ENCODE measurements at regions not wholly inside any gene's neighbourhood (a gene's known extent, or its start where the extent isn't known, plus 50 kb on each side); places are given as distances from the start of the nearest gene placed in this dataset.
"Not testable (repeated sequence)": the region's sequence is repeated elsewhere in the genome, so short reads cannot be mapped to it uniquely, and the experiment has no call there.

DNA sequence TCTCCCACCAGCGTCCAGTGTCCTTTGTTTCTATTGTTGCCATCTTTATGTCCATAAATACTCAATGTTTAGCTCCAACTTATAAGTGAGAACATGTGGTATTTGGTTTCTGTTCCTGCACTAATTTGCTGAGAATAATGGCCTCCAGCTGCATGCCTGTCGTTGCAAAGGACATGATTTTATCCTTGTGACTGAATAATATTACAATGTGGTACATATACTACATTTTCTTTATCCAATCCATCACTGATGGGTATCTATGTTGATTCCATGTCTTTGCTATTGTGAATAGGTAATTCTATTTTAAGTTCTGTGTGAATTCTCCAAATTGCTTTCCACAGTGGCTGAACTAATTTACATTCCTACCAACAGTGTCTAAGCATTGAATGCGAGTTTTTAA, 578.6 kb upstream of the CA10 start:
- DNase-seq (ENCODE audit: low spot score) = no peak

DNA sequence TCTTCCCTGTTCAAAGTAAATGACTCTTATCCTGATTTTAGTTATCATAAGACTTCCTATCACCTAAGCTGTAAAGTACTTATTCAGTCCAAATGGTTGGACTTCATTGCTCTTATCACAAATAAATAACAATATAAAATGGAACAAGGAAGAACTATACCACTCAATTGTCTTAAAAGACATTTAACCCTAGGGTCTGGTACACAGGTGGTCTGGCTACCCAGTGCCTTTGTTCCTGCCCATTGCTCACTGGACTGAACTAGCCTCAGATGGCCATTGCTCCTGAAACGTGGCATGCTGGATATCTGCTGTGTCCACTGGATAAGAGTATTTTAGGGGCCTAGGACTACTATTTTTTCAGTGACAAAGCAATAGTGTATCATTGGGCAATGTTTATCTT, 574.3 kb upstream of the CA10 start:
- no peak for DNase-seq (ENCODE audit: low spot score)

DNA sequence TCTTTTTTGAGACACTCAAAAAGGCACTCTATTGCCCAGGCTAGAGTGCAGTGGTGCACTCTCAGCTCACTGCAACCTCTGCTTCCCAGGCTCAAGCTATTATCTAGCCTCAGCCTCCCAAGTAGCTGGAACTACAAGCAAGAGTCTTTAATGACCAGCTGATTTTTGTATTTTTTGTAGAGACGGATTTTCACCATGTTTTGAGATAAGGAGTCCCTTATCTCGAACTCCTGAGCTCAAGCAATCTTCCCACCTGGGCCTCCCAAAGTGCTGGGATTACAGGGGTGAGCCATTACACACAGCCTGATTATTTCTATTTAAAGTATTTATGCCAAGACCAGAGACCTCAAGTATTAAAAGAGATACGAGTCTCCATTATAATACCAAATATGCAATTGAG, 566.1 kb upstream of the CA10 start:
- no peak for DNase-seq (ENCODE audit: low spot score)

DNA sequence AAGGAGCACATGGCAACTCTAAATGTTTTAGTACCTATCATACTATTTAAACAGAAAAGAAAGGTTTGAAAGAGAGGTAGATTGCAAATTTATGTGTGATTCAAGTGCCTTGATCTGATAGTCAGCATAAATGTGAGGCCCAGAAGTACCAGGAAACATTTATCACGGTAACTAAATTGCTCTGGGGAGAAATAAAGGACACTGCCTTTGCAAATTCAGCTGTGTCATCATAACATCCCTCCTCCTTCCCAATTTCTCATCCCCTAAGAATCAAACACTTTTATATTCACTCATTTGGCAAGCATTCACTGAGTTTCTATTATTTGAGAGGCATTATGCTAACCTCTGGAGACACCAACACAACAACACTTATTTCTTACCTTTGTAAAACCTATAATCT, 563.4 kb upstream of the CA10 start:
- no peak for DNase-seq (ENCODE audit: low spot score)

DNA sequence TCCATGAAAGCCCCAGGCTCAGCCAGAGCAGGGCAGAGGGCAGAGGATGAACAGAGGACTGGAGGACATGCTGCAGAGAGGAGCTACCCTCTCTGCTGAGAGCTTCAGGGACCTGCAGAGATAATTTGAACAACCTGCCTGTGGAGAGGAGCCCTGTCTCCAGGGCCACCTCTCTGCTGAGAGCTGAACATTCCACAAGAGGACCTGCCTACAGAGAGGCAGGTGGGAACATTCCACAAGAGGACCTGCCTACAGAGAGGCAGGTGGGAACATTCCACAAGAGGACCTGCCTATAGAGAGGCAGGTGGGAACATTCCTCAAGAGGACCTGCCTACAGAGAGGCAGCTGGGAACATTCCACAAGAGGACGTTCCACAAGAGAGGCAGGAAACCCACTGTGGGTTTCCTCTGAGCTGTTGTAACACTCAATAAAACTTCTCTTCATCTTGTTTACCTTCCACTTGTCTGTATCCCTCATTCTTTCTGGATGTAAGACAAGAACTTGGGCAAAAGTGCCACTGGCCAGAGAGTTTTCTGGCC, 551.9 kb upstream of the CA10 start:
- DNase-seq (ENCODE audit: low spot score) = no peak

DNA sequence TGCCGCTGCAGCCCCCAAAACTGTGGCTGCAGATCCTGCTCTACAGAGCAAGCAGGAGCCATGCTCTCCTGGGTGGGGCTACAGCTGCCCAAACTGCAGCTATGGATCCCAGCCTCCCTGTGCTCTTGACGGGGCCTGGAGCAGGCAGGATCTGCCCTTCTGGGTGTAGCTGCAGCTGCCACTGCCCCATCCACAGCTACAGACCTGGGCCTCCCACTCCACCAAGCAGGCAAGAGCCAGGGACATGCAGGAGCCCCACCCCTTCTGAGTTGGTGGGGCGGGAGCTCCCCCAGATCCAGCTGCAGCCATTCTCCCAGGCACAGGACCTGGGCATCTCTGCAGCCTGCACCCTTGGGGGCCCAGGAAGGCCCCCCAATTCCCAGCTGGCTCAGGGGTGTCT, 551.2 kb upstream of the CA10 start:
- no peak for DNase-seq (ENCODE audit: low spot score)

DNA sequence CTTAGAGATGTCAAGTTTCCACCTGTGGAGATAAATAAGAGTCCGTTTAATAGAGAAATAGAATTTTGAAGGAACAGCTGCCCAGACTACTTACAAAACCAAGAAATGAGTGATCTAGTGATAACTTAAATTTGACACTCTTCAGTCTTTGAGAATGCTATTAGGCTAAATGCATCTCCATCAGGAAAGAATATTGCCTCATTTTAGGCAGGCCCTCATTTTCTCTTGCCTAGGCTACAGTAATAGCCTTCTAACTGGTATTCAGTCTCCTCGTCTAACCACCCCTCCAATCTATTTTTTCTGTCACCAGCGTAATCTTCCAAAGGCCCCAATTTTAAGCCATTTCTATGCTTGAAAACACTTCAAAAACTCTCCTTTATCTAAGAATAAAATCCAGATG, 537.8 kb upstream of the CA10 start:
- no peak for DNase-seq (ENCODE audit: low spot score)

DNA sequence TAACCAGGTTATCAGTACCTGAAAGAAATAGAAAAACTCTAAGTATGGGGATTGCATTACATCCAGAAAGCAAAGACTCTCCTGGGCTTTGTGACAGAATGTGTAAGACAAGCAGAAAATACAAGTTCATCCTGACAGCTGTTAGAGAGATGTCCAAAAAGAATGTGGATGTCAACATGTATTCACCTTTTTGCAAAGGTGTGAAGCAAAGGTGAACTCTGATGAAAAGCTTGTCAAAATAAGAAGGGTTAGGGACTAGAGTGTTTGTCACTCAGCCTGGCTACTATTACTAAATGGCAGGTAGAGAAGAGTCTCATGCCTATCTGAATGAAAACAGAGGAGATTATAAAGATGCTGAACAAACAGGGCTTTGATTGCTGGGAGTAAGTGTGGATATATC, 527.6 kb upstream of the CA10 start:
- no peak for DNase-seq (ENCODE audit: low spot score)

DNA sequence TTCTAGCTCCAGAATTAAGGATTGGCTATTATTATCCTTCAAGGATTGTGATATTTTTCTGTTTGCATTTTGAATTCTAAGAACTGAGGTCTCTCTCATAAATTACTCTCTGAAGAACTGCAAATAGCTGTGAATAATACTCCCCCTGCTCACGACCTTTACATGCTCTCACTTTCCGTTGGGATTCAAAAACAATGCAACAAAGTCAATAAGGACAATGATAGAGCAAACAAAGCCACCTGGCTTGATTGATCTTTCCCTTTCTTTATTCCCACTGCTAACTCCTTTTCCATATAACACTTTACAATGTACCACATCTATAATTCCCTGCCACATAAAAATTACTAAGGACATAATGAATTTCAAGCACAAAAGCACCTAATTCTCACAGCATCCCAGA, 523.0 kb upstream of the CA10 start:
- no peak for DNase-seq (ENCODE audit: low spot score)

DNA sequence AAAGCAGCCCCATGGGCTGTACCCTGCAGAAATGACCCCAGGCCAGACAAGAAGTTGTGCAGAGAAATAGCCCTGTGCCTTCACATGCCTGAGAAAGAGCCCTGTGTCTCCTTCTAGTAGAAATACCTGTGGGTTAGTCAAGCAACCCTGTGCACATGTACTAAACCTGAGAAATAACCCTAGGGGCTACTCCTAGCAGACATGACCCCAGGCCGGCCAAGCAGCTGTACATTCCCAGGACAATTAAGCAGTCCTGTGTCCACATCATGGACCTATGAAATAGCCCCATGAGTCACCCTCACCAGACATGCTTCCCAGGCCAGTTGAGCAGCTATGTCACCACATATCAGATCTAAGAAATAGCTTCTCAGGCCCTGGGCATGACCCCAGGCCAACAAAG, 519.7 kb upstream of the CA10 start:
- no peak for DNase-seq (ENCODE audit: low spot score)

DNA sequence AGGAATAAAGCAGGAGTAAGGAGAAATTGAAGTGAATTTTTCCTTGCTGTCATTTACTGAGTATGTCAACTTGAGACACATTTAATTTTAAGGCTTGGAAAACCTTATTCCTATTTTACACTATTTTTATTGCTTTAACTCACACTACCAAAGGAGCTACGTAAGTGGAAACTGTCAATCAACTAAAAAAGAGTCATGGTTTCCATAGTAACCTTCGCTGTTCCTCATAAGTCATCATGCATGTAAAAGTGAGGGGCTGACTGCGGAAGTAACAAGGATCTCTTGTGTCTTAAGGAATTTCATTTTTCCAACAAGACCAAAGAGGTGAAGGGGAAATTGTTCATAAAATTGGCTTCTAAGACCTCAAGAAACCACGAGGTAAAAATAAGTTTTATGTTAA, 516.2 kb upstream of the CA10 start:
- no peak for DNase-seq (ENCODE audit: low spot score)

DNA sequence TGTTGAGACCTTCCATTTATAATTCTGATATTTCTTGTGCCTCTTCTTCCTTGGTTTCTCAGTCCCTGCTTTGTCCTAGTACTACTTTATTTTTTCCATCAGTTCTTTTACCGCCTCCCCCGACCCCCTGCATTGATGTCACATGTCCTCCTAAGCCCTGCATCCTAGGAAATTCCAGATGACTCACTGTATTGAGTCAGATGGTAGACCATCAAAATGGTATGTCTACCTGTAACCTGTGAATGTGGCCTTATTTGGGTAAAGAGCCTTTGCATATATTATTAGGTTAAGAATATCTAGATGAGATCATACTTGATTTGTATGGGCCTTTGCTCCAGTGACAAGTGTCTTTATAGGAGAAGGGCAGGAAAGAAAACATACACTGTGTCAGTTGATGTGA, 515.3 kb upstream of the CA10 start:
- no peak for DNase-seq (ENCODE audit: low spot score)

DNA sequence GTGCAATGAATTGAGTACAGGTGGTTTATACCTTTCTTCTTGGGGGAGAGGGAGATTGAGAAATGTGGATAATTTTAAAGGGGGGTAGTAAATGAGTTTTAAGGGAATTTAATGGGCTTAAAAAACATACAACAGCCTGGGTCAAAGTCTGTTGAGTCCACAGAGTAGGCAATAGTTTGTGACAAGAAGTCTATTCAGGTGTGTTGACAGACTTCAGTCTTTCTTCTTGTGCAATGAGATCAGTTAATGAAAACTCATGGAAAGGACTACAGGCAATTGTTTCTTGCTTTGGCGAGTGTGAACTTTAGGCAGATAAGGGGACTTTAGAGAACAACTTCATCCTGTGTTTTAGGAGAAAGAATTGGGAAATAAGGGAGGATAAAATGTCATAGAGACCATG, 507.8 kb upstream of the CA10 start:
- no peak for DNase-seq (ENCODE audit: low spot score)

DNA sequence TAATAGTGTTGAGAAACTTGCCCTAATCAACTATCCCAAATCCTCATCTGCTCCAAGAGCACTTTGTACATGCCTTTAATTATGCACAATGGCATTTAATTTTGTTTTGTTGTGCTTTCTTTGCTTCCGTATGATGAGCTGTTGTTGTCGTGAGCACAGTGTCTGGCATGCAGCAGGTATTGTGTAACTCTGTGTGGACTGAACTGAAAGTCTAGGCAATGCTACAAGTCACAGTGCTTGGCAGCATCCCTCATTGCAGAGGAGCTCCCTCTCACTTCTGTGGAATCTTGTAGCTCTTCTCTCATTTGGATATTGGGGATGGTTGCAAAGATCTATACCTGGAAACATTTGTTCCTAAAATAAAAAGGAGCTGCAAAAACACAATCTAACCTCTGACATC, 502.2 kb upstream of the CA10 start:
- DNase-seq (ENCODE audit: low spot score) = no peak

DNA sequence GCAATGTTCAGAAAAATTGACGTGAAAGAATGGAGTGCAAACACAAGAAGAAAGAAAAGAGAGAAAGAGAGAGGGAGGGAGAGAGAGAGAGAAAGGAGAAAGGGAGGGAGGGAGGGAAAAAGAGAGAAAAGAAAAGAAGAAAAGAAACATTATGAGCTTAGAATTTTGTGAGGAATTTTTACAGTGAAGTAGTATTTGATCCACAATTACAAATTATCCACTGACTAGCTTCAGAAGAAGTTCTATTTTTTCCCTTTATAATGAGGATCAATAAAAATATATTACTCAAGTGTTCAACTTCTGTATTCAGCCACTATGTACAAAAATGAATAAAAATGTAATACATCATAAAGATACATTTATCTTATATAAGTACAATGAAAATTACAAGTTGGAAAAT, 494.5 kb upstream of the CA10 start:
- DNase-seq (ENCODE audit: low spot score) = no peak

DNA sequence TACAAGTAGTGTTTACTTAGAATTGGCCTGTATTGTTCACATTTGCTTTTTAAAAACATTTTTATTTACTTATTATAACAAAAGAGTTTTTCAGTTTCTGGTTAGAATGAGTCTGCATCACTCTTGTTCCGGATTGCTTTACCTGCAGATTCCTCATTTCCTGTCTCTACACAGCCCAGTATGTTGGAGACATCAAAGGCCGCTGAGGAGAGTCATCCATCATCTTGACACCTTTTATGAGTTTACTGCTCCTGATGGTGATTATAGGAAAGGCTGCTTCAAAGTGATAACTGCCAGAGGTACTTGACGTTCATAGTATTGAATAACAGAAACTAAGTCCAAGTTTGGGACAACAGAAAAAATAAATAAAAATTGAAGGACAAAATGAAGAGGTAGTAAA, 490.5 kb upstream of the CA10 start:
- DNase-seq (ENCODE audit: low spot score) = no peak

DNA sequence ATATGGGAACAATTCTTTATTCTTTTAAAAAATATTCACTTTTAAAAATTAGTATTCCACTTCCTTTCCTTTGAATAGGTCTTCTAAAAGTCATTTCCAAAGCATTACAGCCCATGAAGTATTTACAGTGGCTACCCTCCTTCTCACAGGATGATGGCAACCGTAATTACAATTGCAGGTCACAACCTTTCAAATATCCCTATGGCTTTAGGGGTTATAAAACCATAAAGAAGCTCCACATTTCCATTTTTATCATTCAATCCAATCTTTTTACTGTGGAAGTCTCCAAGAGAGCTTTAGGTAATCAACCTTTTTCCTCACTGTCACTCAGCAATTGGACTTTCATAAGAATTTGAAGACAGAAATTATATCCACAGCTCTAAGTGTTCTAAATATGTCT, 488.9 kb upstream of the CA10 start:
- DNase-seq (ENCODE audit: low spot score) = no peak

DNA sequence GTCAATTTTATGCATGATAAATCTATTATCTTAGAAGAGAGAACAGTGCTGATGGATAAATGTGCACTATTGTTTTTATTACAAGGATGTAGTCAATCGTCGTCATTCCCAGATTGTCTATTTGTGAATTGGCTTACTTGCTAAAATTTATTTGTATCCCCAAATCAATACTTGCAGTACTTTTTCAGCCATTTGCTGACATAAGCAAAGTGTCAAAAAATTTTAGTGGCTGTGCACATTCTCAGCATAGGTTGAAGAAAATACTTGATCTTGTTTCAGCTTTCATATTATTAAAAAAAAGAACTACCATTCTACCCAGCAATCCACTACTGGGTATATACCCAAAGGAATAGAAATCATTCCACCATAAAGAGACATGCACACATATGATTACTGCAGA, 477.9 kb upstream of the CA10 start:
- DNase-seq (ENCODE audit: low spot score) = no peak

DNA sequence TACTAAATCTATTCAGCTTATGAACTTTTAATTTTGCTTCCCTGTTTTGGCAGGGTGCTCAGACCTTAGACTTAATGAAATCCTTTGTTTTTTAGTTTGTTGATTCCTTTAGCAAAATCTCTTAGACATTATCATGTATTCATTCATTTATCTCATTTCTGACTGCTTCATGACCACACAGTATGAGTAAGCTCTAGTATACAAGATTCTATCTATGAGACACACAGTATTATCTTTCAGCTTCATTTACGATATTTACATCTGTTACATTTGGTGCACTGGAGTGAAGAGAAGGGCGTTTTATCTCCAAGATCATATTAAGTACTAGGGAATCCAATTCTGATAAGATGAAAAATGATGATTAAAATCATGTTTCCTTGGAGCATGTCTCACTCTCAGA, 448.1 kb upstream of the CA10 start:
- no peak for DNase-seq (ENCODE audit: low spot score)

DNA sequence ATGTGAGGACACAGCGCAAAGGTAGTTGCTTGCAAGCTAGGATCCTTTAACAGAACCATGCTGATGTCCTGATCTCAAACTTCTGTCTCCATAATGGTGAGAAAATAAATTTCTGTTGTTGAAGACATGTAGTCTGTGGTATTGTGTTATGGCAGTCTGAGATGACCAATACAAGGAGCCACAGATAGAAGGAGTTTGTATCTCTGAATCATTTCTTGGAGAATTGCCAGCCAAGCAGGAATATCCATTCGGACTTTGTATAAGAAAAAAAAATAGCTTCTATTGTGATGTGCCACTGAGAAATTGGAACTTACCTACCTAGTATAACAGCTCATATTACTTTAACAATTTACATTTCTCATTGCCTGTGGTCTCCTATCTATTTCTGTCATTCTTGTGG, 447.6 kb upstream of the CA10 start:
- DNase-seq (ENCODE audit: low spot score) = no peak

DNA sequence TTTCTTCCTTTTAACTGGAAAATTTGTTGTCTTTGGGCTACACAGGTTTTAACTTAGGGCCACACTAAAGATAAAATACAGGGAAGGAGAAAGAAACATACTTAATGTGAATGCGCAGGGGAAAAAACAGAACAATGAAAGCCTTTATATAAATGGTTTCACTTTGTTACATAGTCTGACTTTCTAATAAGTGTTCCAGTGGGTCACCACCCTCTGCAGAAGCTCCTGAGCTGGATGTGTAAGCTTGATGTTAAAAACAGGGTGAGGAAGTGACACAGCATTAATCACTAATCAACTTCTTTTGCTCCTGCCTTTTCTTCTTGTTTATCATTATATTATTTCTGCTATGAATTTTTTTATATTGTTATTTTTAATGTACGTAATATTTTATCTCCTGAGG, 445.6 kb upstream of the CA10 start:
- no peak for DNase-seq (ENCODE audit: low spot score)

DNA sequence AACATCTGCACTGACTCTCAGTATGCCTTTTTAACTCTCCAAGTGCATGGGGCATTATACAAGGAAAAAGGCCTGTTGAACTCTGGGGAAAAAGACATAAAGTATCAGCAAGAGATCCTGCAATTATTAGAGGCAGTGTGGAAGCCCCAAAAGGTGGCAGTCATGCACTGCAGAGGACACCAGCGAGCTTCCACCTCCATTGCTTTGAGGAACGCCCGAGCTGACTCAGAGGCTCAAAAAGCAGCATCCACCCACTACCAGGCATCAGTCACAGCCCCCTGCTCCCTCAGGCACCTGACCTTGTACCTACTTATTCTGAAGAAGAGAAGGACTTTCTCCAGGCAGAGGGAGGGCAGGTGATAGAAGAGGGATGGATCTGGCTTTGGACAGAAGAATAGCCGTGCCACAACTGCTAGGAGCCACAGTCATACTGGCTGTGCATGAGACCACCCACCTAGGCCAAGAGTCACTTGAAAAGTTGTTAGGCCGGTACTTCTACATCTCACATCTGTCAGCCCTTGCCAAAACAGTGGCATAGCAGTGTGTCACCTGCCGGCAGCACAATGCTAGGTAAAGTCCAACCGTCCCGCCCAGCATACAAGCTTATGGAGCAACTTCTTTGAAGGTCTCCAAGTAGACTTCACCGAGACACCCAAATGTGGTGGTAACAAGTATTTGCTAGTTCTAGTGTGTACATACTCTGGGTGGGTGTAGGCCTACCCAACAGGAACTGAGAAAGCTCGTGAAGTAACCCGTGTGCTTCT, 439.1 kb upstream of the CA10 start:
- DNase-seq (ENCODE audit: low spot score) = not testable (repeated sequence)

DNA sequence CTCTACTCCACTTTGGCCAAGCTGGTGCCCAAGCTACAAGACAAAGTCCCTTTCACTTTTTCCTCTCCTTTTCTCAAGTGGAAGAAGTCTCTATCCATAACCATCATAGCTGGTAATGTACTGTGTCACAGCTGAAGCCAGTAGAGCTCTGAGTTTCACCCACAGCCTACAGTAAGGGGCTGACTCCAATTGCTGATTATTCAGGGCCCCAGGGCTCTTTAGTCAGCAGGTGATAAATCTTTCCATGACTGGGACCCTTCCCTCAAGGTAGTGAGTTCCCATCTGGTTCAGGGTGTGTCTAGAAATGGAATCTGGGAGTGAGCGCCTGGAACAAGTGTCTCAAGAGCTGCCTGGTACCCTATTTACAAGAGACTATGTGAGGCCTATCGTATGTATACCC, 436.0 kb upstream of the CA10 start:
- DNase-seq (ENCODE audit: low spot score) = no peak

DNA sequence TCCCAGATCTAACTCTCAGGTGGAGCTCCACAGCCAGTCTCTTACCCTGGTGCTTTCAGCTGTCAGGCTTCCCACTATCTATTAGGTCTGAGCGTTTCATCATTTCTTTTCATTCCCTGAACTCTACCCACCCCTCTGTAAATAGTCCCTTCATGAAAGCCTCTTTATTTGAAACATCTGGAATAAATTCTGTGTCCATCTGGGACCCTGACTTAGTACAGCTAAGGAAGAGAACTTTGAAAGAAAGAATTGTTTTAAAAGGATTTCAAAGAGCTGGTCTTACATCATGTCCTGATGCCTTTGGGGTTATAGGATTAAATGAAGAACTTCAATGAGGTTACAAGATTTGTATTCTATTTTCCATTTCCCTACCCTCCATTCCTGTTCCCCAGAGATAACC, 388.5 kb upstream of the CA10 start:
- DNase-seq (ENCODE audit: low spot score) = no peak

DNA sequence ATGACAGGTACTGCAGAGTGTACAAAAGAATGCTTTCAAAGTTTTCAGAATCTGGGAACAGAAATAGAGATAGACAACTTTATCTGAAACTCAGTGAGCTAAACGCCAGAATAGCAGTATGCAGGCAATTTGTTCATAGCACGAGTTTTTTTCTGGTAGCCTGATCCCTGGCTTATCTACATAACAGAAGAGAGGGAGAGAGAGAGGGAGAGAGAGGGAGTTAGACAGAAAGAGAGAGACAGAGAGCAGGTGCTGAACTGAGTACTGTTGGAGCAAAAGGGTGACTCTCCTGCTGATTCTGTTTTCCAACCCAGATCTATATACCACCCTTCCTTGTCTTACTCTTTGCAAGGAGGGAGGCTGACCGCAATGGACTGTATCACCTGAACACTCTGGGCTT, 388.0 kb upstream of the CA10 start:
- no peak for DNase-seq (ENCODE audit: low spot score)
